BLaER1 (cell line): ENCODE measurements at regions not wholly inside any gene's neighbourhood (a gene's known extent, or its start where the extent isn't known, plus 50 kb on each side); places are given as distances from the start of the nearest gene placed in this dataset.
"Not testable (repeated sequence)": the region's sequence is repeated elsewhere in the genome, so short reads cannot be mapped to it uniquely, and the experiment has no call there.

Experiments
- H3K27ac ChIP-seq: shearing (Covaris generic); formaldehyde crosslinking; 2 replicates; pipeline ENCODE4 v1.8.1; 2022
- H3K27me3 ChIP-seq: shearing (Covaris generic); formaldehyde crosslinking; 2 replicates; pipeline ENCODE4 v1.8.1; 2022
- H3K36me3 ChIP-seq: shearing (Covaris generic); formaldehyde crosslinking; 2 replicates; pipeline ENCODE4 v1.8.1; 2022
- H3K4me1 ChIP-seq: shearing (Covaris generic); formaldehyde crosslinking; 2 replicates; pipeline ENCODE4 v1.8.1; 2022
- H3K4me2 ChIP-seq: shearing (Covaris generic); formaldehyde crosslinking; 2 replicates; pipeline ENCODE4 v1.8.1; 2022
- H3K4me3 ChIP-seq: shearing (Covaris generic); formaldehyde crosslinking; 2 replicates; pipeline ENCODE4 v1.8.1; 2022
- H3K9ac ChIP-seq: shearing (Covaris generic); formaldehyde crosslinking; 2 replicates; pipeline ENCODE4 v1.8.1; 2022
- H3K9me3 ChIP-seq: shearing (Covaris generic); formaldehyde crosslinking; 2 replicates; pipeline ENCODE4 v1.8.1; 2022
- H4K20me1 ChIP-seq: shearing (Covaris generic); formaldehyde crosslinking; 2 replicates; pipeline ENCODE4 v1.8.1; 2022
- Cebpa-rat ChIP-seq: shearing (Covaris generic); IDR thresholded peaks from 2 replicates; pipeline ENCODE4 v1.8.1; 2022

DNA sequence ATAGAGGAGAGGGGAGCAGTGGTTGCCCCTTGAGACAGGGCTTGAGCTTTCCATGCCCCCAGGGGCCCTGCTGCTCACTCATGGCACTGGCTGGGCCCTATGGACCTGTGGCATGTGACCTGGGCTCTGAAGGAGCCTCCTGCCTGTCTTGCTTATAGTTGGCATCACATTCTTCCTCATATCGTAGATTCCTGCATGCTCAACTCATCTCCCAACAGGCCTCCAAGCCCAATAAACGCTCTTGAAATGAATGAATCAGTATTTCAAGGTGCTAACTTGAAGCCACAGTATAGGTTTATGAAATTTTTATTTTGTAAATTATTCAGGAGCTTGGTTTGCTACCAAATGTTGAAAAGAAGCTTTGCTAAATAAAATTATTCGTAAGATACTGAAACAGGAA lies 93.3 kb upstream of the SLC7A14 start:
- Histone ChIP-seq H3K4me2 (no peak overlapping the region), H3K27me3 (no peaks in the 10 kb centered on the region), H3K9me3 (no peaks in the 10 kb centered on the region), H3K36me3 (no peaks in the 10 kb centered on the region), H3K27ac (no peak overlapping the region), H3K4me3 (no peak overlapping the region), H3K4me1 (no peaks in the 10 kb centered on the region), H4K20me1 (no peaks in the 10 kb centered on the region), H3K9ac (no peak overlapping the region)
- TF ChIP-seq Cebpa-rat = no peak

DNA sequence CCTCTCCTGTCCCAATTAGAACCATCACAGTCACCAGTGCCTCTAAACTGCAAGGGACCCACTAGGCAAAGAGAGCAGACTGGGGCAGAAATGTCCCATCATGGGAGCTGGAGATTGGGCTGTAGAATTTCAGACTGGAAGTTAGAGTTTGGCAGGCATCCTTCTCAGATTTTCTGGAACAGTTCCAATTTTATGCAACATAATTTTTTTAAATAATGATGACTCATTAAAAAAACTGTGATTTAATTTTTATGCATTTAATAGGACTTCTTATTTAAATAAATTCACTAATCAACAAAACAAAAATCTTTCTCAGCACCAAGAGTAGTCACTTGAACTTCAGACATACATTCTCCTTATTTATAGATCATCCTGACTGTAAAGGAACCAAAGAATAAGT lies 84.6 kb upstream of the SLC7A14 start:
- Histone ChIP-seq H4K20me1 (no peaks in the 10 kb centered on the region), H3K4me2 (no peak overlapping the region), H3K4me3 (no peak overlapping the region), H3K27me3 (no peaks in the 10 kb centered on the region), H3K27ac (no peak overlapping the region), H3K36me3 (no peaks in the 10 kb centered on the region), H3K9ac (no peak overlapping the region), H3K4me1 (no peaks in the 10 kb centered on the region), H3K9me3 (peaks cover 8% of the 10 kb centered on the region; the same call in 1 of the 2 replicates)
- TF ChIP-seq Cebpa-rat = no peak

DNA sequence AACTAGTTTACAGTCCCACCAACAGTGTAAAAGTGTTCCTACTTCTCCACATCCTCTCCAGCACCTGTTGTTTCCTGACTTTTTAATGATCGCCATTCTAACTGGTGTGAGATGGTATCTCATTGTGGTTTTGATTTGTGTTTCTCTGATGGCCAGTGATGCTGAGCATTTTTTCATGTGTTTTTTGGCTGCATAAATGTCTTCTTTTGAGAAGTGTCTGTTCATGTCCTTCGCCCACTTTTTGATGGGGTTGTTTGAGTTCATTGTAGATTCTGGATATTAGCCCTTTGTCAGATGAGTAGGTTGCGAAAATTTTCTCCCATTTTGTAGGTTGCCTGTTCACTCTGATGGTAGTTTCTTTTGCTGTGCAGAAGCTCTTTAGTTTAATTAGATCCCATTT lies 77.1 kb upstream of the SLC7A14 start:
- not testable (repeated sequence) for H3K9me3 ChIP-seq, H3K4me2 ChIP-seq, H3K4me3 ChIP-seq, H3K4me1 ChIP-seq, H3K27ac ChIP-seq, H3K36me3 ChIP-seq, H3K27me3 ChIP-seq, H3K9ac ChIP-seq, H4K20me1 ChIP-seq

DNA sequence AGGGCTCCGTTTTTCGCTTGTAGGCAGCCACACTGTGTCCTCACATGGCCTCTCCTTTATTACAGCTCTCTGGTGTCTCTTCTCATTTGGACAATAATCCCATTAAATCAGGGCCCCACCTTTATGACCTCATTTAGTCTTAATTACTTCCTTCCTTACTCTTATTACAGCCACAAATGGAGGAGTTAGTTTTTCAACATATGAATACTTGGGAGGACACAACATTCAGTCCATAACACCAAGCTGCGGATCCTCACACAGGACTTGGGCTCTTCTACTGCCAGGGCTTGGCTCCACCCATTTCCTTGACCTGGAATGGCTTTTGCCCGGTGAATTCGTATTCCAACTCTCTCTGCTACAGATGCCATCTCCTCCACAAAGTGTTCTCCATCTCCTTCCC lies 74.3 kb upstream of the SLC7A14 start:
- TF ChIP-seq Cebpa-rat = no peak
- H3K9me3 ChIP-seq = no peaks in the 10 kb centered on the region
- no peaks in the 10 kb centered on the region for H3K4me1 ChIP-seq
- H3K36me3 ChIP-seq = no peaks in the 10 kb centered on the region
- H3K4me3 ChIP-seq = no peak overlapping the region
- H4K20me1 ChIP-seq = no peaks in the 10 kb centered on the region
- no peak overlapping the region for H3K27ac ChIP-seq
- no peak overlapping the region for H3K9ac ChIP-seq
- no peaks in the 10 kb centered on the region for H3K27me3 ChIP-seq
- no peak overlapping the region for H3K4me2 ChIP-seq

DNA sequence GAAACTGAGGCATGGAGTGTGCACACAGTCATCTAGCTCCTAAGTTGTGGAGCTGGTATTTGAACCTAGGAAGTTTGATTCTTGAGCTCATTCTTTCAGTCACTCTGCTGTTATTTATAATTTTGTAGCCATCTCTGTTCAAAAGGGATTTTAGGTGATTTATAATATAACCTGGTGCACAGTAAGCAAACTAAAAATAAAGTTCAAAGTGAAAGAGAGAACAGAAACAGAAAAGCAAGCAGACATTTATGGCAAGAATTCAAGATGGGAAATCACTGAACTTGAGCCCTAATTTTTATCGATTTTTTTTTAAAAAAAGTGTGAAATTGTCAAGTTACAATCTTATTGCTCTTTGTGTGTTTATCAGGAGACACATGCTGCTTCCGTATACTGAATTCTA lies 71.4 kb upstream of the SLC7A14 start:
- H3K27ac ChIP-seq = no peak overlapping the region
- no peak for TF ChIP-seq Cebpa-rat
- no peak overlapping the region for H3K4me2 ChIP-seq
- no peaks in the 10 kb centered on the region for H4K20me1 ChIP-seq
- no peaks in the 10 kb centered on the region for H3K9me3 ChIP-seq
- no peak overlapping the region for H3K9ac ChIP-seq
- H3K36me3 ChIP-seq = no peaks in the 10 kb centered on the region
- no peaks in the 10 kb centered on the region for H3K27me3 ChIP-seq
- no peak overlapping the region for H3K4me3 ChIP-seq
- H3K4me1 ChIP-seq = no peaks in the 10 kb centered on the region

DNA sequence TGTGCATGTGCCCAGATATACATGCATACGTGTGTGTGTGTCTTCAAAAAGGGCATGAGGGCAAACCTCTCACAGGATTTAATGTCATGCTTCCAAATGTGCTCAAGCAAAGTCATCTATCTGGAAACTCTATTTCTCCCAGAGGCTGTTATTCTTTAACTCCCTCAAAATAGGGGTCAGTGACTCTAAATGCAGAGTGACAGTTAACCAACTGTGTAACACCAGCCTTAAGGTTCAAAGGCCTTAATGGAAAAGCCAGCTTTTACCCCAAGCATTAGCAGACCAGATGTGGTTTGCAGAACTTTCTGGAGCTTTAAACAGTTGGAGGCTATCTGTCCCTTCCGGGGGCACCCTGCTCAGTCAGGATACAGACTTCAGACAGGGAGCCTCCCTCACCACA lies 70.4 kb upstream of the SLC7A14 start:
- Histone ChIP-seq H3K27ac (no peak overlapping the region), H3K27me3 (no peaks in the 10 kb centered on the region), H4K20me1 (no peaks in the 10 kb centered on the region), H3K4me3 (no peak overlapping the region), H3K9me3 (no peaks in the 10 kb centered on the region), H3K4me2 (no peak overlapping the region), H3K9ac (no peak overlapping the region), H3K4me1 (no peaks in the 10 kb centered on the region), H3K36me3 (no peaks in the 10 kb centered on the region)
- TF ChIP-seq Cebpa-rat = no peak

DNA sequence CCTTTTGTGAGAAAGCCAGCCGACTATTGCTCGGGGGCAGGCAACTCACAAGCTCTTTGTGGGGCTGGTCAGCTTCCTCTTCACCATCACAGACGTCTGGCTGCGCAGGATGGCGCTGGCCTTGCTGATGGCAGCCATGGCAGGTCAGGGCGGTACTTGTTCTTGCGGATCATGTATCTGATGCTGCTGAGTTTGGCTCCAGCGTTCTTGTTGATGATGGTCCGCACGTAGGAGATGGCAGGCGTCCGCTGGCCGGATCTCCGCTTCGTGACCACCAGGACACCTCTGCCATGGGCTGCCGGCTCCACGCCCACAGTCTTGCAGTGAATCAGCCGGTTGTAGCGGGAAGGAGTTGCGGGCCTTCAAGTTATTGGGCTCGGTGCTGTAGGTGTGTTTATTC lies 67.9 kb upstream of the SLC7A14 start:
- Histone ChIP-seq H3K36me3 (no peaks in the 10 kb centered on the region), H3K9ac (no peak overlapping the region), H3K4me3 (no peak overlapping the region), H3K27ac (no peak overlapping the region), H4K20me1 (no peaks in the 10 kb centered on the region), H3K4me2 (no peak overlapping the region), H3K4me1 (no peaks in the 10 kb centered on the region), H3K9me3 (no peaks in the 10 kb centered on the region), H3K27me3 (no peaks in the 10 kb centered on the region; the same call in 1 of the 2 replicates)
- TF ChIP-seq Cebpa-rat = no peak

DNA sequence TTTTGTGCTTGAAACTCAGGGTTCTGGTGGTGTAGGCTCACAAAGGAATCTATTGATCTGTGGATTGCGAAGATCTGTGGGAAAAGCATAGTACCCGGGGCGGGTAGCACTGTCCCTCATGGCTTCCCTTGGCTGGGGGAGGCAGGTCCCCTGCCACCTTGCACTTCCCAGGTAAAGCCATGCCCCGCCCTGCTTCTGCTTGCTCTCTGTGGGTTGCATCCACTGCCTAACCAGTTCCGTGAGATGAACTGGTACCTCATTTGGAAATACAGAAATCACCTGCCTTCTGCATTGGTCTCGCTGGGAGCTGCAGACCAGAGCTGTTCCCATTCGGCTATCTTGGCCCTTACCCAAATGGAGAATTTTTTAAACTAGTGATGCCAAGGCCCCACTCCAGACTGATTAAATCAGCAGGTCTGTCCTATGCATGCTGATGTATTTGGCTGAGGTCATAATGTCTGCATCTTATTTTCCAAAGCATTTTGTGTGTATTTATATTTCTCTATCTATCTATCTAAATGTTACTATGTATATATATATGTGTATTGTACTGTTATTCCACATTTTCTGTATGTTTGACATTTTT lies 65.5 kb upstream of the SLC7A14 start:
- Histone ChIP-seq H3K4me3 (no peak overlapping the region), H3K4me2 (no peak overlapping the region), H3K27ac (no peak overlapping the region), H3K9me3 (no peaks in the 10 kb centered on the region), H3K27me3 (no peaks in the 10 kb centered on the region; the same call in 1 of the 2 replicates), H3K4me1 (no peaks in the 10 kb centered on the region), H3K9ac (no peak overlapping the region), H3K36me3 (no peaks in the 10 kb centered on the region), H4K20me1 (no peaks in the 10 kb centered on the region)
- TF ChIP-seq Cebpa-rat = no peak

DNA sequence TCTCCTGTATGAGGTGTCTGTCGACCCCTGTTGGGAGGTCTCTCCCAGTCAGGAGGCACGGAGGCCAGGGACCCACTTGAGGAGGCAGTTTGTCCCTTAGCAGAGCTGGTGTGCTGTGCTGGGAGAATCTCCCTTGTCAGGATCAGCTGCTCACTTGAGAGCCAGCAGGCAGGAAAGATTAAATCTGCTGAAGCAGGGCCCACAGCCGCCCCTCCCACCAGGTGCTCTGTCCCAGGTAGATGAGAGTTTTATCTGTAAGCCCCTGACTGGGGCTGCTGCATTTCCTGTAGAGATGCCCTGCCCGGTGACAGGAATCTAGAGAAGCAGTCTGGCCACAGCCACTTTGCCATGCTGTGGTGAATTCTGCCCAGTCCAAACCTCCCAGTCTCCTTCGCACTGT lies 64.7 kb upstream of the SLC7A14 start:
- H3K4me3 ChIP-seq, H3K4me1 ChIP-seq, H4K20me1 ChIP-seq, H3K27ac ChIP-seq, H3K4me2 ChIP-seq, H3K9ac ChIP-seq, H3K36me3 ChIP-seq, H3K27me3 ChIP-seq, H3K9me3 ChIP-seq: not testable (repeated sequence)

DNA sequence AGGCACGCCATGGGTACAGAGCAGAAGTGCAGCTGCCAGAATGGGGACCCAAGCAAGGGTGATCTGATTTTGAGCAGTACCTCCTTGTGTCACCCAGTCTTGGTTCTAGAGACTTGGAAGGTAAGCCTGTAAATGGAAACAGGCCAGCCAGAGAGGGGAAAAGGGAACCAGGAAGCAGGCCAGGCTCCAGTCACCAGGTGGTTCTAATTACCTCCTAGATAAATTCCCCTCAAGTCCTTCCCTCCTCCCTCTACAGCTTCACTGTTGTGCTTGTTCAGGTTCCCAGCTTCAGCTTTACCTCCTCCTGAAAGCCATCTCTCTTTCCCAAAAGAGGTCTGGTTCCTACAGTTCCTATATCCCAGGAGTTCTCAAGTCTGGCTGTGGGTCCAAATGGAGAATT lies 58.8 kb upstream of the SLC7A14 start:
- TF ChIP-seq Cebpa-rat = no peak
- Histone ChIP-seq H3K27me3 (peaks cover 28% of the 10 kb centered on the region), H3K9ac (no peak overlapping the region)

DNA sequence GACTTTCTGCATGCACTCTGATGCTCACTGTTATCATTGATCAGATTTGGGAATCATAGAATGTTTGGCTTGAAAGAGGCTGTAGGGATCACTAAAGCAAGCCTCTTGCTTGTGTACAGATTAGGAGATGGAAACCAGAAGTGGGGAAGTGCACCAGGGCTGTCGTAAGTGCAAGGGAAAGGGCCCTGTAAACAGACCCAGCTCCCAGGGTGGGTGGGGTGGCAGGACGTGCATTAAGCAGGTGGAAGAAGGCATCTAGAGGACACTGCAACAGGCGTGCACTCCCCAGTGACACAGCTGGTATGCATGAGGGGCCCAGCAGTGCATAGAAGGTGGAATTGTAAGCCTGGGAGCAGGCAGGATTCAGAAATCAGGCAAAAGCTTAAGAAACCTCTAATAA lies 58.0 kb upstream of the SLC7A14 start:
- Histone ChIP-seq H3K9ac (no peak overlapping the region), H3K9me3 (peaks cover 8% of the 10 kb centered on the region), H3K4me2 (no peak overlapping the region), H3K27ac (no peak overlapping the region), H3K4me3 (no peak overlapping the region), H3K36me3 (no peaks in the 10 kb centered on the region), H3K27me3 (peaks cover 37% of the 10 kb centered on the region), H3K4me1 (peaks cover 12% of the 10 kb centered on the region), H4K20me1 (no peaks in the 10 kb centered on the region; the same call in 1 of the 2 replicates)
- no peak for TF ChIP-seq Cebpa-rat

More for the DNA sequence above, 58.8 kb upstream of the SLC7A14 start:
- Histone ChIP-seq H3K27ac (no peak overlapping the region), H4K20me1 (no peaks in the 10 kb centered on the region; the same call in 1 of the 2 replicates), H3K4me3 (no peak overlapping the region), H3K4me1 (peaks cover 12% of the 10 kb centered on the region), H3K9me3 (peaks cover 8% of the 10 kb centered on the region), H3K4me2 (no peak overlapping the region), H3K36me3 (no peaks in the 10 kb centered on the region)
